ENCODE measurements at regions not wholly inside any gene's neighbourhood (a gene's known extent, or its start where the extent isn't known, plus 50 kb on each side); places are given as distances from the start of the nearest gene placed in this dataset.

- CTCF ChIA-PET = no interaction called here
- no peaks in the 10 kb centered on the region for H3K36me3 ChIP-seq (ENCODE audit: insufficient read depth, low read length, poor library complexity, severe bottlenecking)
Observed at GRCh38 chr13:88622362-88622973, 951.3 kb downstream of the SLITRK5 start.

GRCh38 chr13:88623150-88623549, 952.0 kb downstream of the SLITRK5 start:
- Histone ChIP-seq H3K36me3 (ENCODE audit: insufficient read depth, low read length, poor library complexity, severe bottlenecking) (no peaks in the 10 kb centered on the region), H3K4me3 (ENCODE audit: low read depth, low read length, poor library complexity, severe bottlenecking) (no peak overlapping the region), H3K4me1 (ENCODE audit: insufficient read depth, low read length, poor library complexity, severe bottlenecking) (no peaks in the 10 kb centered on the region), H3K27me3 (replicated peaks; ENCODE audit: insufficient read depth, low read depth, low read length, poor library complexity) (no peaks in the 10 kb centered on the region), H3K9me3 (ENCODE audit: low read depth, low read length, poor library complexity, severe bottlenecking) (no peaks in the 10 kb centered on the region), H3K27ac (ENCODE audit: low read depth, low read length, poor library complexity, severe bottlenecking) (no peak overlapping the region)
- TF ChIP-seq EZH2 (IDR thresholded peaks at IDR 0.05; ENCODE audit: borderline replicate concordance, low read depth, low read length, poor library complexity, severe bottlenecking) = no peak
- TF ChIP-seq, protein P1, sequence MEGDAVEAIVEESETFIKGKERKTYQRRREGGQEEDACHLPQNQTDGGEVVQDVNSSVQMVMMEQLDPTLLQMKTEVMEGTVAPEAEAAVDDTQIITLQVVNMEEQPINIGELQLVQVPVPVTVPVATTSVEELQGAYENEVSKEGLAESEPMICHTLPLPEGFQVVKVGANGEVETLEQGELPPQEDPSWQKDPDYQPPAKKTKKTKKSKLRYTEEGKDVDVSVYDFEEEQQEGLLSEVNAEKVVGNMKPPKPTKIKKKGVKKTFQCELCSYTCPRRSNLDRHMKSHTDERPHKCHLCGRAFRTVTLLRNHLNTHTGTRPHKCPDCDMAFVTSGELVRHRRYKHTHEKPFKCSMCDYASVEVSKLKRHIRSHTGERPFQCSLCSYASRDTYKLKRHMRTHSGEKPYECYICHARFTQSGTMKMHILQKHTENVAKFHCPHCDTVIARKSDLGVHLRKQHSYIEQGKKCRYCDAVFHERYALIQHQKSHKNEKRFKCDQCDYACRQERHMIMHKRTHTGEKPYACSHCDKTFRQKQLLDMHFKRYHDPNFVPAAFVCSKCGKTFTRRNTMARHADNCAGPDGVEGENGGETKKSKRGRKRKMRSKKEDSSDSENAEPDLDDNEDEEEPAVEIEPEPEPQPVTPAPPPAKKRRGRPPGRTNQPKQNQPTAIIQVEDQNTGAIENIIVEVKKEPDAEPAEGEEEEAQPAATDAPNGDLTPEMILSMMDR (conservative IDR thresholded peaks at IDR 0.05; ENCODE audit: low read depth, low read length) = no peak
- POLR2A ChIA-PET (ENCODE audit: low non-redundant PET) = no interaction called here
- DNase-seq (ENCODE audit: low spot score) = no peak
- intact Hi-C loops (cut with micrococcal nuclease; ENCODE audit: unreplicated experiment) = no loop called here
- CTCF ChIA-PET = no interaction called here
- BruUV-seq (replicated peaks) = no TSS peak

More at GRCh38 chr13:88622362-88622973, 951.3 kb downstream of the SLITRK5 start:
- Histone ChIP-seq H3K4me3 (ENCODE audit: low read depth, low read length, poor library complexity, severe bottlenecking) (no peak overlapping the region), H3K4me1 (ENCODE audit: insufficient read depth, low read length, poor library complexity, severe bottlenecking) (no peaks in the 10 kb centered on the region), H3K27ac (ENCODE audit: low read depth, low read length, poor library complexity, severe bottlenecking) (no peak overlapping the region), H3K9me3 (ENCODE audit: low read depth, low read length, poor library complexity, severe bottlenecking) (no peaks in the 10 kb centered on the region), H3K27me3 (replicated peaks; ENCODE audit: insufficient read depth, low read depth, low read length, poor library complexity) (no peaks in the 10 kb centered on the region)
- intact Hi-C loops (cut with micrococcal nuclease; ENCODE audit: unreplicated experiment) = no loop called here
- POLR2A ChIA-PET (ENCODE audit: low non-redundant PET) = no interaction called here
- BruUV-seq (replicated peaks) = no TSS peak
- TF ChIP-seq, protein P1 (conservative IDR thresholded peaks at IDR 0.05; ENCODE audit: low read depth, low read length) = no peak
- no peak for TF ChIP-seq EZH2 (IDR thresholded peaks at IDR 0.05; ENCODE audit: borderline replicate concordance, low read depth, low read length, poor library complexity, severe bottlenecking)
- DNase-seq (ENCODE audit: low spot score) = no peak

DNA sequence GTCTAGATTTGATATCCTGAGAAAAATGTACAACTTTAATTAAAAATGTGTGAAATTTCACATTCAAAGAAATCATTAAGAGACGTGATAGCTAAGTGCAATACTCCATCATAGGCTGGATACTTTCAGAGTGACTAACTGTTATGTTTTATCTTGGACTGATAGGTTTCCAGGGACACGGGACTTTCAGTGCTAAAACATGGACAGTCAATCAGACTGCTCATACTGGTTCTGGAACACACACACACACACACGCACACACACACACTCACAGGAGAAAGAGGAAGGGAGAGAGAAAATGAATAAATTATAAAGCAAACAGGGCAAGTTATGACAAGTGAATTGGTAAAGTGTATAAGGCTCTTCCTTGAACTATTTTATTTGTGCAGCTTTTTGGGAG, 955.9 kb downstream of the SLITRK5 start:
- no TSS peak for BruUV-seq (replicated peaks)
- no peaks in the 10 kb centered on the region for H3K27me3 ChIP-seq (replicated peaks; ENCODE audit: insufficient read depth, low read depth, low read length, poor library complexity)
- CTCF ChIA-PET = no interaction called here
- no peaks in the 10 kb centered on the region for H3K36me3 ChIP-seq (ENCODE audit: insufficient read depth, low read length, poor library complexity, severe bottlenecking)
- no peak overlapping the region for H3K4me3 ChIP-seq (ENCODE audit: low read depth, low read length, poor library complexity, severe bottlenecking)
- H3K4me1 ChIP-seq (ENCODE audit: insufficient read depth, low read length, poor library complexity, severe bottlenecking) = no peaks in the 10 kb centered on the region
- DNase-seq (ENCODE audit: low spot score) = no peak
- TF ChIP-seq, protein P1 (conservative IDR thresholded peaks at IDR 0.05; ENCODE audit: low read depth, low read length) = no peak
- TF ChIP-seq EZH2 (IDR thresholded peaks at IDR 0.05; ENCODE audit: borderline replicate concordance, low read depth, low read length, poor library complexity, severe bottlenecking) = no peak
- POLR2A ChIA-PET (ENCODE audit: low non-redundant PET) = no interaction called here
- no peak overlapping the region for H3K27ac ChIP-seq (ENCODE audit: low read depth, low read length, poor library complexity, severe bottlenecking)
- no peaks in the 10 kb centered on the region for H3K9me3 ChIP-seq (ENCODE audit: low read depth, low read length, poor library complexity, severe bottlenecking)
- intact Hi-C loops (cut with micrococcal nuclease; ENCODE audit: unreplicated experiment) = no loop called here

Measured in A673 (cell line).